Bronchial epithelial cell (primary cell): ENCODE measurements at regions not wholly inside any gene's neighbourhood (a gene's known extent, or its start where the extent isn't known, plus 50 kb on each side); places are given as distances from the start of the nearest gene placed in this dataset.

Experiments used
- DNase-seq: peaks from one replicate; pipeline ENCODE4 v3.0.0-alpha.2; 2010; ENCODE audit warnings: low read depth
- FAIRE-seq: peaks from 2 replicates; lab custom pipeline; 2011; peaks lifted over from hg19 to GRCh38; lab: Jason Lieb, UNC
- H3K27me3 ChIP-seq: 2 replicates; pipeline ENCODE4 v1.5.1; 2011; ENCODE audit warnings: low read length; ENCODE audit not compliant: control insufficient read depth, insufficient read depth
- H3K36me3 ChIP-seq: 2 replicates; pipeline ENCODE4 v1.5.1; 2011; ENCODE audit warnings: low read length; ENCODE audit not compliant: control insufficient read depth, insufficient read depth
- H3K4me3 ChIP-seq: 2 replicates; pipeline ENCODE4 v1.5.1; 2011; ENCODE audit warnings: mild to moderate bottlenecking, low read depth, low read length, control low read depth
- CTCF ChIP-seq: IDR thresholded peaks from 2 replicates; pipeline ENCODE4 v1.5.1; 2011; ENCODE audit warnings: mild to moderate bottlenecking, moderate library complexity, low read length, control low read depth, inconsistent platforms; ENCODE audit not compliant: insufficient read depth, severe bottlenecking

GRCh38 chr3:102841866-102842265 is 407.1 kb downstream of the ZPLD1 start:
- no peak for TF ChIP-seq CTCF
- no peak overlapping the region for H3K4me3 ChIP-seq
- no peaks in the 10 kb centered on the region for H3K27me3 ChIP-seq
- DNase-seq: no peak
- H3K36me3 ChIP-seq: no peaks in the 10 kb centered on the region
- FAIRE-seq: no peak

GRCh38 chr3:102866845-102867244 is 432.0 kb downstream of the ZPLD1 start:
- H3K4me3 ChIP-seq: no peak overlapping the region
- H3K36me3 ChIP-seq: no peaks in the 10 kb centered on the region
- FAIRE-seq (no peak), DNase-seq (no peak)
- TF ChIP-seq CTCF: no peak
- no peaks in the 10 kb centered on the region for H3K27me3 ChIP-seq

- Histone ChIP-seq H3K36me3 (no peaks in the 10 kb centered on the region), H3K4me3 (no peak overlapping the region), H3K27me3 (no peaks in the 10 kb centered on the region)
- DNase-seq (no peak), FAIRE-seq (no peak)
- no peak for TF ChIP-seq CTCF
Measured at GRCh38 chr3:102883515-102883914, 448.7 kb downstream of the ZPLD1 start.

GRCh38 chr3:102885289-102885688 is 450.5 kb downstream of the ZPLD1 start:
- no peak for DNase-seq

GRCh38 chr3:102887431-102887830 is 452.6 kb downstream of the ZPLD1 start:
- DNase-seq: no peak

More at GRCh38 chr3:102885289-102885688, 450.5 kb downstream of the ZPLD1 start:
- no peak for FAIRE-seq
- H3K27me3 ChIP-seq: no peaks in the 10 kb centered on the region
- no peaks in the 10 kb centered on the region for H3K36me3 ChIP-seq
- TF ChIP-seq CTCF: no peak
- H3K4me3 ChIP-seq: no peak overlapping the region

More at GRCh38 chr3:102887431-102887830, 452.6 kb downstream of the ZPLD1 start:
- no peak for TF ChIP-seq CTCF
- Histone ChIP-seq H3K36me3 (no peaks in the 10 kb centered on the region), H3K27me3 (no peaks in the 10 kb centered on the region), H3K4me3 (no peak overlapping the region)
- no peak for FAIRE-seq
